Neural progenitor cell (in vitro differentiated cells): ENCODE measurements at regions not wholly inside any gene's neighbourhood (a gene's known extent, or its start where the extent isn't known, plus 50 kb on each side); places are given as distances from the start of the nearest gene placed in this dataset.

Experiments used
- CTCF ChIP-seq: fragments of 200-600 bp; sonication (generic); IDR thresholded peaks from 2 replicates; pipeline ENCODE4 v1.5.1; 2017; ENCODE audit warnings: antibody characterized with exemption, mild to moderate bottlenecking
- EZH2 ChIP-seq: fragments of 200-600 bp; sonication (generic); IDR thresholded peaks from 2 replicates; pipeline ENCODE4 v1.6.1; 2017; ENCODE audit warnings: antibody characterized with exemption, mild to moderate bottlenecking, moderate library complexity
- EZH2phosphoT487 ChIP-seq: fragments of 200-600 bp; sonication (generic); IDR thresholded peaks from 2 replicates; pipeline ENCODE4 v1.6.1; 2017; ENCODE audit warnings: antibody characterized with exemption

GRCh38 chr1:200333329-200333728 is 76.5 kb downstream of the ZNF281 start:
- TF ChIP-seq CTCF (no peak), EZH2 (no peak), EZH2phosphoT487 (no peak)
